ENCODE measurements at regions not wholly inside any gene's neighbourhood (a gene's known extent, or its start where the extent isn't known, plus 50 kb on each side); places are given as distances from the start of the nearest gene placed in this dataset.

DNA sequence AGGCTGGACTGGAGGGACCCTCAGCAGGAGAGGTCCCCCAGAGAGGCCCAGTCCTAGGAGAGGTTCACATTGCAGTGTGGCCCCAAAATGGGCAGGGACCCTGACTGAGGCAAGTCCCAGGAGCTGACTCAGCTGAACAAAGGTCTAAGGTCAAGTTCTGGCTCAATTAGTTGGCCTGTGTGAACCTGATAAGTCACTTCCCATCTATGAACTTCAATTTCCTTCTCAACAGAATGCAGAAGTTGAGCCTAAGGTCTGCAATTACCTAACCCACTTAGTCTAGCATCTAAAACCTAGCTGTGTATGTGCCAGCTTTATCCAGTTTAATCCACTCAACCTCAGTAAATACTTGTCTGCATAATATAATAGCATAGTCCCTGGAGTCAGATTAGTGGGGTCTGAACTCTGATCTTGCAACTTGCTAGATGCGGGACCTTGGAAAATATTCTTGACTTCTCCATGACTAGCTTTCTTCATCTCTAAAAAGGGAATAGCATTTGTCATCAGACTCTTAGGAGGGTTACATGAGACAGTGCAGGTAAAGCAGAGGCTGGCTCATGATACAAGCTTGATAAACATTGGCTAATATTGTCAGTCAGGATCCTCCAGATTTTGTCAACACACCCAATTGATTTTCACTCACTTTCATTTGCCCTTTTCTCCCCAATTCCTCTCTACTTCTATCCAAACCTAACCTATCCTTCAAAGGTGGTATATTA lies 465.5 kb downstream of the INSC start:
- TF ChIP-seq POLR2AphosphoS5 (IDR thresholded peaks at IDR 0.05; ENCODE audit: borderline replicate concordance, low read depth, low read length) = no peak
- no peak for TF ChIP-seq EZH2 (IDR thresholded peaks at IDR 0.05)

Measured in SK-N-MC (cell line).